A673 (cell line): ENCODE measurements at regions not wholly inside any gene's neighbourhood (a gene's known extent, or its start where the extent isn't known, plus 50 kb on each side); places are given as distances from the start of the nearest gene placed in this dataset.

Experiments used
- BruUV-seq: library from RNA; stranded (reverse); fragments of 400-500 nt; replicated peaks from 2 replicates; lab custom pipeline; 2021; lab: Mats Ljungman, UMichigan
- CTCF ChIA-PET: fragments of 300-600 bp; sonication (Branson Sonifier 250); formaldehyde crosslinking; loops from one replicate; lab custom pipeline; 2022; ENCODE audit warnings: antibody characterized with exemption; lab: Charles Lee
- POLR2A ChIA-PET: fragments of 300-600 bp; sonication (Branson Sonifier 250); formaldehyde crosslinking; loops from one replicate; lab custom pipeline; 2022; ENCODE audit warnings: antibody characterized with exemption; ENCODE audit not compliant: low non-redundant PET; lab: Charles Lee
- DNase-seq: peaks from one replicate; pipeline ENCODE4 v3.0.0-alpha.2; 2015; ENCODE audit warnings: low spot score
- H3K27ac ChIP-seq: fragments of 200-600 bp; sonication (generic); 2 replicates; pipeline ENCODE4 v1.5.1; 2016; ENCODE audit warnings: mixed run types, low read depth, mild to moderate bottlenecking, mixed read lengths, antibody characterized with exemption, low read length; ENCODE audit not compliant: poor library complexity, severe bottlenecking
- H3K27me3 ChIP-seq: fragments of 200-600 bp; sonication (generic); replicated peaks from 2 replicates; pipeline ENCODE4 v1.6.1; 2017; ENCODE audit warnings: mixed run types, low read depth, mild to moderate bottlenecking, mixed read lengths, antibody characterized with exemption, low read length; ENCODE audit not compliant: insufficient read depth, poor library complexity
- H3K36me3 ChIP-seq: fragments of 200-600 bp; sonication (generic); 2 replicates; pipeline ENCODE4 v1.6.1; 2016; ENCODE audit warnings: mixed run types, mild to moderate bottlenecking, mixed read lengths, antibody characterized with exemption, low read length; ENCODE audit not compliant: insufficient read depth, poor library complexity, severe bottlenecking
- H3K4me1 ChIP-seq: fragments of 200-600 bp; sonication (generic); 2 replicates; pipeline ENCODE4 v1.6.1; 2017; ENCODE audit warnings: mixed run types, mild to moderate bottlenecking, mixed read lengths, antibody characterized with exemption, low read length; ENCODE audit not compliant: insufficient read depth, poor library complexity, severe bottlenecking
- H3K4me3 ChIP-seq: fragments of 200-600 bp; sonication (generic); 2 replicates; pipeline ENCODE4 v1.5.1; 2016; ENCODE audit warnings: low read depth, mixed run types, mild to moderate bottlenecking, mixed read lengths, low read length; ENCODE audit not compliant: poor library complexity, severe bottlenecking
- H3K9me3 ChIP-seq: fragments of 200-600 bp; sonication (generic); 2 replicates; pipeline ENCODE4 v1.6.1; 2016; ENCODE audit warnings: mixed run types, low read depth, mild to moderate bottlenecking, mixed read lengths, antibody characterized with exemption, low read length; ENCODE audit not compliant: poor library complexity, severe bottlenecking
- CTCF ChIP-seq: fragments of 300-800, 200-600 bp; sonication (generic); conservative IDR thresholded peaks from 2 replicates; pipeline ENCODE4 v1.5.1; 2017; ENCODE audit warnings: low read depth, mild to moderate bottlenecking, antibody characterized with exemption, low read length, moderate library complexity, mixed read lengths
- EZH2 ChIP-seq: fragments of 200-600 bp; sonication (generic); IDR thresholded peaks from 2 replicates; pipeline ENCODE4 v1.6.1; 2017; ENCODE audit warnings: borderline replicate concordance, low read depth, mild to moderate bottlenecking, mixed read lengths, antibody characterized with exemption, low read length; ENCODE audit not compliant: poor library complexity, severe bottlenecking
- intact Hi-C: fragments of 100-400 bp; cut with micrococcal nuclease; formaldehyde crosslinking; loops from one replicate; pipeline ENCODE4 v1.10.0; 2022; ENCODE audit not compliant: unreplicated experiment

DNA sequence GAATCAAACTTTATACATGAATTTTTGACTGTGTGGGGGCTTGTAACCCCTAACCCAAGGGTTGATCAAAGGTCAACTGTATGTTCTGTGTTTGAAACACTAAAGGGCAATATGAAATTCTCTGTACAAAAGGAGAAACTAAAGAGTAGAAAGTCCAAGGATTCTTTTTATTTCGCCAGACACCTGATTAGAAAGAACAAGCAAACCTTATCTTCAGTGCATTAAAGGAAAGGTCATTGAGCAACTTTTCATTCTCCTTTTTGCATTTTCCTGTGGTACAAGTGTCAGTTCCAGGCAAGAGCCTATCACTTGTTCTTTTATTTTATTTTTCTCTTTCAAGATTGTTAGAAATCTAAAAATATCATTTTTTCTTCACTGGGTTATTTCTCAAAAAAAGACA, 430.1 kb upstream of the EPHA3 start:
- peaks cover 10% of the 10 kb centered on the region for H3K9me3 ChIP-seq
- H3K4me3 ChIP-seq = no peak overlapping the region
- intact Hi-C loops = no loop called here
- H3K27ac ChIP-seq = no peak overlapping the region
- H3K27me3 ChIP-seq = no peaks in the 10 kb centered on the region
- no peak for DNase-seq
- CTCF ChIA-PET = no interaction called here
- no peaks in the 10 kb centered on the region for H3K4me1 ChIP-seq
- H3K36me3 ChIP-seq = no peaks in the 10 kb centered on the region
- no TSS peak for BruUV-seq
- TF ChIP-seq CTCF (no peak), EZH2 (no peak)
- POLR2A ChIA-PET = no interaction called here

- H3K4me1 ChIP-seq = no peaks in the 10 kb centered on the region
- no peaks in the 10 kb centered on the region for H3K36me3 ChIP-seq
- DNase-seq = no peak
- no peak overlapping the region for H3K27ac ChIP-seq
- intact Hi-C loops = no loop called here
- H3K27me3 ChIP-seq = no peaks in the 10 kb centered on the region
- BruUV-seq = no TSS peak
- POLR2A ChIA-PET = no interaction called here
- TF ChIP-seq CTCF (no peak), EZH2 (no peak)
- no peak overlapping the region for H3K4me3 ChIP-seq
- CTCF ChIA-PET = no interaction called here
- H3K9me3 ChIP-seq = peaks cover 10% of the 10 kb centered on the region
Measured at GRCh38 chr3:88678747-88679146, 428.7 kb upstream of the EPHA3 start.

DNA sequence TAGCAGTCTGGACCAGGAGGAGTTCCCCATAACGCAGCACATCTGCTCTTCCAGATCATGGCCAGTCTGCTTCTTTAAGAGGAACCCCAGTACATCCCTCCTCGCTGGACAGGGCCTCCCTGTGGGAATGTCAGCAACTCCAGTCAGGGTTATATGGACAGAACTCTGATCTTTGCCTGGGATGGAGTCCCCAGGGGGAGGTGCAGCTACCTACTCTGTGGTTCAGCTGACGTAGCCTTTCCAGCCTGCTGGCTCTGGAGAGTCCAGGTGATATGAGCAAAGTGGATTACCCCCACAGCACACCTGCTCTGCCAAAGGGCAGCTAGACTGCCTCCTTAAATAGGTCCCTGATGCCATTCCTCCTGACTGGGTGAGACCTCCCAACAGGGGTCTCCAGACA, 417.1 kb upstream of the EPHA3 start:
- POLR2A ChIA-PET = no interaction called here
- no peaks in the 10 kb centered on the region for H3K36me3 ChIP-seq
- TF ChIP-seq CTCF (no peak), EZH2 (no peak)
- H3K4me1 ChIP-seq = no peaks in the 10 kb centered on the region
- DNase-seq = no peak
- no peak overlapping the region for H3K27ac ChIP-seq
- intact Hi-C loops = loop anchor here (10.0 kb wide), 1 partner anchor 285 kb away; no protein-coding TSS in a partner anchor
- no peak overlapping the region for H3K4me3 ChIP-seq
- no peaks in the 10 kb centered on the region for H3K27me3 ChIP-seq
- H3K9me3 ChIP-seq = no peaks in the 10 kb centered on the region
- no TSS peak for BruUV-seq
- CTCF ChIA-PET = no interaction called here
